ENCODE measurements at regions not wholly inside any gene's neighbourhood (a gene's known extent, or its start where the extent isn't known, plus 50 kb on each side); places are given as distances from the start of the nearest gene placed in this dataset.

DNA sequence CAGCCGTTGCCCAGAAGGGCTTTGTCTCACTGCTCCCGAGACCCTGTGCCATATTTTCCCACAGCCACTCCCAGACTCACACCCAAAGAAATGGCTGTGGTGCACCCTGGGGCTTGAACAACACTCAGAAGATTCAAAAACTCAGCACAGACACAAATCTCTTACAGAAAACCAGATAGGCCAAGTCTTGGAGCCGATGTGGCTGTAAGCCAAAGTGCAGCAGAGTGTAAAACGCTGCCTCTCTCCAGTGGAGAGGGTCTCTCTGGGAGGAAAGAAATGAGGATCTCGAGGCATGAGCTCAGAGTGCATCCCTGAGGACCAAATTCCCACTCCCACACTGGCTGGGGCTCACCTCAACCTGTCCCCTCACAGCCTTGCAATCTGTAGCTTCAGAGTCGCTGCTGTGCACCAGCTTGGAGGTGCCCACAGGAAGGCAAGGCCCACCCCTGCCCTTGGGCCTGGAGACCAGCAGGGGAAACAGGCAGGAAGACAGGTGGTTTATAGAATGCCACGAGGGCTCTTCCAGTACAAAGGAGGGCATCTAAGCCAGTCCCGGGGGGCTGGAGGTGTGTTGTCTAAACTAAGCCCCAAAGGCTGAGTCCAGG, 171.3 kb upstream of the AJAP1 start:
- no peak overlapping the region for H2AK9ac ChIP-seq (replicated peaks; ENCODE audit: low read depth, low read length, poor library complexity)
- no peak overlapping the region for H2BK20ac ChIP-seq (ENCODE audit: low read depth, low read length)
- ATAC-seq (ENCODE audit: low read depth), result no peak
- no peaks in the 10 kb centered on the region for H3K79me1 ChIP-seq (ENCODE audit: low read depth in 1 of 2, low read length in 2 of 2)
- no peaks in the 10 kb centered on the region for H4K20me1 ChIP-seq (ENCODE audit: insufficient read depth, low read length)
- no peak for DNase-seq
- H3K4ac ChIP-seq (ENCODE audit: low read depth, low read length), result no peak overlapping the region
- H3K18ac ChIP-seq (ENCODE audit: low read depth, low read length), result no peak overlapping the region
- no peak overlapping the region for H3K56ac ChIP-seq (ENCODE audit: extremely low read depth, insufficient read depth, low read length)
- H4K8ac ChIP-seq (ENCODE audit: low read depth in 2 of 2, low read length in 2 of 2), result no peak overlapping the region
- BruUV-seq (replicated peaks), result no TSS peak
- no peak overlapping the region for H3K4me2 ChIP-seq (ENCODE audit: low read depth, low read length)
- TF ChIP-seq NFE2L2 (IDR thresholded peaks at IDR 0.05; ENCODE audit: low read depth, low read length), result no peak
- no peak for TF ChIP-seq FOS (IDR thresholded peaks at IDR 0.05; ENCODE audit: low read depth, low read length)
- TF ChIP-seq RFX5 (IDR thresholded peaks at IDR 0.05; ENCODE audit: low read depth, low read length), result no peak
- TF ChIP-seq BHLHE40 (IDR thresholded peaks at IDR 0.05; ENCODE audit: low read depth, low read length), result no peak
- no peak for TF ChIP-seq MXI1 (IDR thresholded peaks at IDR 0.05; ENCODE audit: borderline replicate concordance, low read depth, low read length)
- no peak for TF ChIP-seq SMC3 (IDR thresholded peaks at IDR 0.05; ENCODE audit: low read depth, low read length)
- no peak for TF ChIP-seq POLR2A (IDR thresholded peaks at IDR 0.05; ENCODE audit: low read depth, low read length)
- no peak for TF ChIP-seq RCOR1 (IDR thresholded peaks at IDR 0.05; ENCODE audit: insufficient replicate concordance, low read length)
- TF ChIP-seq, protein P1, sequence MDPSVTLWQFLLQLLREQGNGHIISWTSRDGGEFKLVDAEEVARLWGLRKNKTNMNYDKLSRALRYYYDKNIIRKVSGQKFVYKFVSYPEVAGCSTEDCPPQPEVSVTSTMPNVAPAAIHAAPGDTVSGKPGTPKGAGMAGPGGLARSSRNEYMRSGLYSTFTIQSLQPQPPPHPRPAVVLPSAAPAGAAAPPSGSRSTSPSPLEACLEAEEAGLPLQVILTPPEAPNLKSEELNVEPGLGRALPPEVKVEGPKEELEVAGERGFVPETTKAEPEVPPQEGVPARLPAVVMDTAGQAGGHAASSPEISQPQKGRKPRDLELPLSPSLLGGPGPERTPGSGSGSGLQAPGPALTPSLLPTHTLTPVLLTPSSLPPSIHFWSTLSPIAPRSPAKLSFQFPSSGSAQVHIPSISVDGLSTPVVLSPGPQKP (IDR thresholded peaks at IDR 0.05; ENCODE audit: borderline replicate concordance, low read depth, low read length), result no peak
- no peak for TF ChIP-seq CEBPB (IDR thresholded peaks at IDR 0.05; ENCODE audit: low read depth, low read length)
- TF ChIP-seq, protein P2, sequence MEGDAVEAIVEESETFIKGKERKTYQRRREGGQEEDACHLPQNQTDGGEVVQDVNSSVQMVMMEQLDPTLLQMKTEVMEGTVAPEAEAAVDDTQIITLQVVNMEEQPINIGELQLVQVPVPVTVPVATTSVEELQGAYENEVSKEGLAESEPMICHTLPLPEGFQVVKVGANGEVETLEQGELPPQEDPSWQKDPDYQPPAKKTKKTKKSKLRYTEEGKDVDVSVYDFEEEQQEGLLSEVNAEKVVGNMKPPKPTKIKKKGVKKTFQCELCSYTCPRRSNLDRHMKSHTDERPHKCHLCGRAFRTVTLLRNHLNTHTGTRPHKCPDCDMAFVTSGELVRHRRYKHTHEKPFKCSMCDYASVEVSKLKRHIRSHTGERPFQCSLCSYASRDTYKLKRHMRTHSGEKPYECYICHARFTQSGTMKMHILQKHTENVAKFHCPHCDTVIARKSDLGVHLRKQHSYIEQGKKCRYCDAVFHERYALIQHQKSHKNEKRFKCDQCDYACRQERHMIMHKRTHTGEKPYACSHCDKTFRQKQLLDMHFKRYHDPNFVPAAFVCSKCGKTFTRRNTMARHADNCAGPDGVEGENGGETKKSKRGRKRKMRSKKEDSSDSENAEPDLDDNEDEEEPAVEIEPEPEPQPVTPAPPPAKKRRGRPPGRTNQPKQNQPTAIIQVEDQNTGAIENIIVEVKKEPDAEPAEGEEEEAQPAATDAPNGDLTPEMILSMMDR (conservative IDR thresholded peaks at IDR 0.05; ENCODE audit: low read depth, low read length), result no peak
- no peak for TF ChIP-seq RAD21 (IDR thresholded peaks at IDR 0.05; ENCODE audit: low read length)
- no peak overlapping the region for H3K14ac ChIP-seq (replicated peaks; ENCODE audit: low read depth, low read length)
- no peaks in the 10 kb centered on the region for H3K9me1 ChIP-seq (ENCODE audit: insufficient read depth, low read length)
- in situ Hi-C loops (cut with MboI; ENCODE audit: low sequenced_read_pairs) (no loop called here), intact Hi-C loops (cut with micrococcal nuclease) (no loop called here), dilution Hi-C loops (cut with HindIII; ENCODE audit: low sequenced_read_pairs, unreplicated experiment) (no loop called here)
- H3K27ac ChIP-seq (ENCODE audit: insufficient read depth, low read length), result no peak overlapping the region
- ChIA-PET CTCF (no interaction called here), POLR2A (ENCODE audit: unreplicated experiment) (no interaction called here)
- H2AK5ac ChIP-seq (ENCODE audit: low read depth, low read length), result no peak overlapping the region
- no peaks in the 10 kb centered on the region for H3K36me3 ChIP-seq (ENCODE audit: control insufficient read depth, insufficient read depth, low read length)
- no CpG with 5 or more reads among the region's 8 CpGs for WGBS, 2 experiments (ENCODE audit: extremely low coverage in 2 of 2, insufficient read length in 1 of 2)
- peaks cover 60% of the 10 kb centered on the region for H3K9me3 ChIP-seq (ENCODE audit: control insufficient read depth, insufficient read depth, low read length)
- no peaks in the 10 kb centered on the region for H3K4me1 ChIP-seq (ENCODE audit: control insufficient read depth, insufficient read depth, low read length)
- no peak overlapping the region for H4K5ac ChIP-seq (ENCODE audit: low read depth, low read length)
- H4K91ac ChIP-seq (ENCODE audit: insufficient read depth, low read depth, low read length), result no peak overlapping the region
- no peak overlapping the region for H2BK5ac ChIP-seq (ENCODE audit: low read depth, low read length, poor library complexity, severe bottlenecking)
- H3K23ac ChIP-seq (ENCODE audit: low read depth, low read length), result no peak overlapping the region
- no peak overlapping the region for H2BK120ac ChIP-seq (ENCODE audit: low read depth, low read length)
- no peak overlapping the region for H2AFZ ChIP-seq (replicated peaks; ENCODE audit: low read length, poor library complexity)
- H3K4me3 ChIP-seq (ENCODE audit: insufficient read depth, low read depth, low read length), result no peak overlapping the region
- H3K9ac ChIP-seq (ENCODE audit: low read depth, low read length), result no peak overlapping the region
- H2BK15ac ChIP-seq (ENCODE audit: low read depth, low read length), result no peak overlapping the region
- H3K27me3 ChIP-seq (ENCODE audit: control insufficient read depth, insufficient read depth, low read length), result no peaks in the 10 kb centered on the region
